Lower leg skin (tissue), 3 donors: ENCODE measurements at regions not wholly inside any gene's neighbourhood (a gene's known extent, or its start where the extent isn't known, plus 50 kb on each side); places are given as distances from the start of the nearest gene placed in this dataset.

Experiments
- CTCF ChIP-seq, 3 donors: fragments of 450-650 bp; IDR thresholded peaks; one replicate each; pipeline ENCODE4 v1.5.1; 2016; ENCODE audit warnings: antibody characterized with exemption in 3 of 3, mild to moderate bottlenecking in 3 of 3, moderate library complexity in 2 of 3
- POLR2A ChIP-seq, 2 donors: fragments of 450-650 bp; IDR thresholded peaks; one replicate each; pipeline ENCODE4 v1.6.1; 2016 to 2017; ENCODE audit warnings: antibody characterized with exemption in 2 of 2, mild to moderate bottlenecking in 1 of 2, moderate library complexity in 1 of 2

GRCh38 chr2:21610304-21610703 lies 486.5 kb downstream of the TDRD15 start:
- TF ChIP-seq CTCF (IDR thresholded peaks at IDR 0.05) (no peak), POLR2A (IDR thresholded peaks at IDR 0.05) (no peak)
